SK-N-SH (cell line): ENCODE measurements at regions not wholly inside any gene's neighbourhood (a gene's known extent, or its start where the extent isn't known, plus 50 kb on each side); places are given as distances from the start of the nearest gene placed in this dataset.

ENCODE experiments used
- CTCF ChIA-PET: fragments of 300-600, 350-600 bp; formaldehyde crosslinking; extraction: SDS; loops from one replicate; lab custom pipeline; 2021; lab: Yijun Ruan, JAX
- POLR2A ChIA-PET: fragments of 350-600 bp; sonication (Branson Sonifier 250); formaldehyde crosslinking; extraction: SDS; loops from one replicate; lab custom pipeline; 2020; ENCODE audit warnings: antibody characterized with exemption, inconsistent platforms; lab: Yijun Ruan, JAX
- DNase-seq: peaks from one replicate; pipeline ENCODE4 v3.0.0; 2012
- H2AFZ ChIP-seq: fragments of 200-600 bp; sonication (generic); 2 replicates; pipeline ENCODE4 v1.8.1; 2016; ENCODE audit warnings: antibody characterized with exemption, mild to moderate bottlenecking, low read depth
- H3F3A ChIP-seq: fragments of 200-600 bp; sonication (generic); replicated peaks from 2 replicates; pipeline ENCODE3; 2016; ENCODE audit warnings: antibody characterized with exemption, mild to moderate bottlenecking; ENCODE audit not compliant: insufficient read depth
- H3K27ac ChIP-seq, 2 experiments: fragments of 200-500 bp in 1 of 2; fragments of 200-600 bp in 1 of 2; sonication (Bioruptor generic) in 1 of 2; sonication (generic), shearing (Covaris generic) in 1 of 2; 2 replicates each; pipeline versions ENCODE4 v1.5.1 to v1.6.1; 2014 to 2016; ENCODE audit warnings: low read depth in 2 of 2, inconsistent platforms in 1 of 2, low read length in 1 of 2, mild to moderate bottlenecking in 1 of 2, mixed read lengths in 1 of 2
- H3K27me3 ChIP-seq: fragments of 200-600 bp; sonication (generic), shearing (Covaris generic); 2 replicates; pipeline ENCODE4 v1.6.1; 2016; ENCODE audit warnings: mixed run types; ENCODE audit not compliant: insufficient read depth
- H3K36me3 ChIP-seq, 2 experiments: fragments of 200-500 bp in 1 of 2; fragments of 200-600 bp in 1 of 2; sonication (Bioruptor generic) in 1 of 2; sonication (generic) in 1 of 2; replicated peaks in 1 of 2; 2 replicates each; pipeline versions ENCODE3 to v1.5.1; 2014 to 2016; ENCODE audit warnings: low read length in 1 of 2, mild to moderate bottlenecking in 1 of 2; ENCODE audit not compliant: insufficient read depth in 2 of 2, control insufficient read depth in 1 of 2
- H3K4me1 ChIP-seq, 2 experiments: fragments of 200-500 bp in 1 of 2; fragments of 200-600 bp in 1 of 2; sonication (Bioruptor generic) in 1 of 2; sonication (generic), shearing (Covaris generic) in 1 of 2; 2 replicates each; pipeline versions ENCODE4 v1.5.1 to v1.6.1; 2014 to 2016; ENCODE audit warnings: low read depth in 1 of 2, low read length in 1 of 2, mixed run types in 1 of 2; ENCODE audit not compliant: insufficient read depth in 2 of 2, control insufficient read depth in 1 of 2
- H3K4me2 ChIP-seq: fragments of 200-600 bp; sonication (generic), shearing (Covaris generic); 2 replicates; pipeline ENCODE4 v1.6.1; 2017; ENCODE audit warnings: mixed run types
- H3K4me3 ChIP-seq, 2 experiments: fragments of 200-500 bp in 1 of 2; fragments of 200-600 bp in 1 of 2; sonication (Bioruptor generic) in 1 of 2; sonication (generic), shearing (Covaris generic) in 1 of 2; 2 replicates each; pipeline versions ENCODE4 v1.5.1 to v1.8.1; 2014 to 2016; ENCODE audit warnings: low read depth in 2 of 2, inconsistent platforms in 1 of 2, low read length in 1 of 2, mild to moderate bottlenecking in 1 of 2, mixed read lengths in 1 of 2, moderate library complexity in 1 of 2
- H3K79me2 ChIP-seq: fragments of 200-600 bp; sonication (generic); 2 replicates; pipeline ENCODE4 v1.8.1; 2017; ENCODE audit warnings: mild to moderate bottlenecking; ENCODE audit not compliant: insufficient read depth
- H3K9ac ChIP-seq: fragments of 200-600 bp; sonication (generic); 2 replicates; pipeline ENCODE4 v1.6.1; 2017; ENCODE audit warnings: mixed run types
- H3K9me2 ChIP-seq: fragments of 200-600 bp; sonication (generic); 2 replicates; pipeline ENCODE4 v1.6.1; 2017; ENCODE audit warnings: mixed run types
- H3K9me3 ChIP-seq: fragments of 200-600 bp; sonication (generic); 2 replicates; pipeline ENCODE4 v1.6.1; 2017; ENCODE audit warnings: mixed run types, mild to moderate bottlenecking, moderate library complexity
- H4K20me1 ChIP-seq: fragments of 200-600 bp; sonication (generic); 2 replicates; pipeline ENCODE4 v1.6.1; 2017; ENCODE audit warnings: mild to moderate bottlenecking, mixed run types; ENCODE audit not compliant: insufficient read depth
- ELF1 ChIP-seq: IDR thresholded peaks from 2 replicates; pipeline ENCODE4 v1.4.0; 2012
- FOXJ3 ChIP-seq: sonication (generic); formaldehyde crosslinking; IDR thresholded peaks from 2 replicates; pipeline ENCODE4 v1.5.1; 2020; ENCODE audit warnings: mild to moderate bottlenecking, missing genetic modification reagents
- FOXM1 ChIP-seq: IDR thresholded peaks from 2 replicates; pipeline ENCODE4 v1.4.0; 2012; ENCODE audit warnings: low read depth, mild to moderate bottlenecking
- GABPA ChIP-seq: IDR thresholded peaks from 2 replicates; pipeline ENCODE4 v1.4.0; 2012; ENCODE audit warnings: low read depth, mild to moderate bottlenecking
- MXI1 ChIP-seq: IDR thresholded peaks from 2 replicates; pipeline ENCODE4 v1.6.1; 2012; ENCODE audit warnings: mild to moderate bottlenecking, low read depth, low read length, improper control_type of control experiment
- NRF1 ChIP-seq: IDR thresholded peaks from 2 replicates; pipeline ENCODE4 v1.6.1; 2012; ENCODE audit warnings: low read depth, mild to moderate bottlenecking, low read length
- PBX3 ChIP-seq: IDR thresholded peaks from 2 replicates; pipeline ENCODE4; 2012
- POLR2AphosphoS5 ChIP-seq: IDR thresholded peaks from 2 replicates; pipeline ENCODE4 v1.6.1; 2012; ENCODE audit warnings: low read depth, low read length
- RFX5 ChIP-seq: IDR thresholded peaks from 2 replicates; pipeline ENCODE4 v1.6.1; 2012; ENCODE audit warnings: mild to moderate bottlenecking, improper control_type of control experiment, low read length
- TAF1 ChIP-seq: IDR thresholded peaks from 2 replicates; pipeline ENCODE4 v1.6.1; 2012; ENCODE audit warnings: low read depth, mild to moderate bottlenecking, low read length, moderate library complexity, borderline replicate concordance
- TCF12 ChIP-seq: IDR thresholded peaks from 2 replicates; pipeline ENCODE4 v1.4.0; 2012
- USF1 ChIP-seq: IDR thresholded peaks from 2 replicates; pipeline ENCODE4 v1.4.0; 2012; ENCODE audit warnings: low read depth, borderline replicate concordance
- WGBS: methylation state at CpG from one replicate; pipeline ENCODE4 v1.1.6; 2017; ENCODE audit warnings: low lambda C conversion rate; 5-methylcytosine and 5-hydroxymethylcytosine counted together
- TF ChIP-seq, protein P1 (sequence below): IDR thresholded peaks from 2 replicates; pipeline ENCODE4 v1.4.0; 2012; ENCODE audit warnings: low read depth
- TF ChIP-seq, protein P2 (sequence below): fragments of 200-600 bp; sonication (generic); IDR thresholded peaks from 2 replicates; pipeline ENCODE4 v1.6.1; 2017; ENCODE audit warnings: antibody characterized with exemption, mild to moderate bottlenecking, moderate library complexity

DNA sequence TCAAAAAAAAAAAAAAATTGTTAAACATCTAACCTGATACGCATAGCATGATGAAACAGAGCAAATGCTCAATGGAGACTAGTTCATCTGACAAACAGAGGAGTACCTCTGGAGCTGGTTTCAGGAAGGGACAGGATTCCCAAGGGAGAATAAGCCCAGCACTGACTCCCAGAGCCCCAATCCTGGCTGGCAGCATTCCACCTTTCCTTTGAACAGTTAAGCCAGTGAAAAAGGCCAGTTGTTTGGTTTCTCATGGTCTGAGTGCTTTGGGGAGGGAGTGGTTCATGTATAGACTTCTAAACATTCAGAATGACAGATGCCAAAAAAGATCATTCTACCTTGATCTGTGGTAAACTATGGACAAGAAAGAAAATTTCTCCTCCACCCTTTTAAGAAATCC, 277.9 kb upstream of the RARB start:
- no peaks in the 10 kb centered on the region for H3K27me3 ChIP-seq
- no peaks in the 10 kb centered on the region for H3K9me3 ChIP-seq
- H2AFZ ChIP-seq = no peak overlapping the region
- H3K36me3 ChIP-seq = no peaks in the 10 kb centered on the region
- no peaks in the 10 kb centered on the region for H3K79me2 ChIP-seq
- TF ChIP-seq USF1 (no peak), PBX3 (no peak), ELF1 (no peak), TCF12 (no peak), FOXM1 (no peak), RFX5 (no peak), GABPA (no peak), FOXJ3 (CRISPR knock-in tag) (no peak), TAF1 (no peak), MXI1 (no peak)
- no peaks in the 10 kb centered on the region for H4K20me1 ChIP-seq
- 67% methylated on average over 1 of the region's 1 CpG for WGBS
- peaks cover 0 to 14% of the 10 kb centered on the region in 2 experiments; a peak in 2 of 4 replicates for H3K4me1 ChIP-seq
- H3K4me3 ChIP-seq = no peak overlapping the region
- POLR2A ChIA-PET = no interaction called here
- H3F3A ChIP-seq = no peaks in the 10 kb centered on the region
- no peak overlapping the region for H3K27ac ChIP-seq
- DNase-seq = no peak
- H3K9ac ChIP-seq = no peak overlapping the region
- CTCF ChIA-PET = no interaction called here
- no peak overlapping the region for H3K4me2 ChIP-seq
- no peaks in the 10 kb centered on the region for H3K9me2 ChIP-seq

GRCh38 chr3:25151281-25151902, 276.7 kb upstream of the RARB start:
- POLR2A ChIA-PET = no interaction called here
- CTCF ChIA-PET = interaction anchor here (1.0 kb wide), 1 partner anchor 9 kb away, joined by 3 read pairs; no protein-coding TSS in a partner anchor
- Histone ChIP-seq H2AFZ (0 out of 2 replicates have a peak overlapping the region, but pooled peaks have one; percentile 8), H3K4me2 (0 out of 2 replicates have a peak overlapping the region, but pooled peaks have one; percentile 18), H3K9me2 (no peaks in the 10 kb centered on the region), H3K9me3 (no peaks in the 10 kb centered on the region), H3K79me2 (no peaks in the 10 kb centered on the region), H3K9ac (no peak overlapping the region), H3K4me3 (no peak overlapping the region; a peak in 1 of 4 replicates), H4K20me1 (no peaks in the 10 kb centered on the region), H3K27me3 (no peaks in the 10 kb centered on the region), H3K4me1 (peaks cover 4 to 23% of the 10 kb centered on the region in 2 experiments; a peak in 2 of 4 replicates), H3K27ac (no peak overlapping the region), H3F3A (no peaks in the 10 kb centered on the region), H3K36me3 (no peaks in the 10 kb centered on the region)
- TF ChIP-seq POLR2AphosphoS5 = no peak
- TF ChIP-seq, protein P1, sequence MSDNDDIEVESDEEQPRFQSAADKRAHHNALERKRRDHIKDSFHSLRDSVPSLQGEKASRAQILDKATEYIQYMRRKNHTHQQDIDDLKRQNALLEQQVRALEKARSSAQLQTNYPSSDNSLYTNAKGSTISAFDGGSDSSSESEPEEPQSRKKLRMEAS = no peak
- TF ChIP-seq RFX5 = no peak
- no peak for TF ChIP-seq FOXM1
- TF ChIP-seq, protein P2, sequence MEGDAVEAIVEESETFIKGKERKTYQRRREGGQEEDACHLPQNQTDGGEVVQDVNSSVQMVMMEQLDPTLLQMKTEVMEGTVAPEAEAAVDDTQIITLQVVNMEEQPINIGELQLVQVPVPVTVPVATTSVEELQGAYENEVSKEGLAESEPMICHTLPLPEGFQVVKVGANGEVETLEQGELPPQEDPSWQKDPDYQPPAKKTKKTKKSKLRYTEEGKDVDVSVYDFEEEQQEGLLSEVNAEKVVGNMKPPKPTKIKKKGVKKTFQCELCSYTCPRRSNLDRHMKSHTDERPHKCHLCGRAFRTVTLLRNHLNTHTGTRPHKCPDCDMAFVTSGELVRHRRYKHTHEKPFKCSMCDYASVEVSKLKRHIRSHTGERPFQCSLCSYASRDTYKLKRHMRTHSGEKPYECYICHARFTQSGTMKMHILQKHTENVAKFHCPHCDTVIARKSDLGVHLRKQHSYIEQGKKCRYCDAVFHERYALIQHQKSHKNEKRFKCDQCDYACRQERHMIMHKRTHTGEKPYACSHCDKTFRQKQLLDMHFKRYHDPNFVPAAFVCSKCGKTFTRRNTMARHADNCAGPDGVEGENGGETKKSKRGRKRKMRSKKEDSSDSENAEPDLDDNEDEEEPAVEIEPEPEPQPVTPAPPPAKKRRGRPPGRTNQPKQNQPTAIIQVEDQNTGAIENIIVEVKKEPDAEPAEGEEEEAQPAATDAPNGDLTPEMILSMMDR = no peak
- TF ChIP-seq NRF1 = no peak
- no peak for DNase-seq
- WGBS = 61% methylated on average over 10 of the region's 10 CpGs
